Esophagus muscularis mucosa (tissue), 3 donors: ENCODE measurements at regions not wholly inside any gene's neighbourhood (a gene's known extent, or its start where the extent isn't known, plus 50 kb on each side); places are given as distances from the start of the nearest gene placed in this dataset.

Experiments
- CTCF ChIP-seq, 3 experiments: fragments of 200-600 bp in 2 of 3; fragments of 450-650 bp in 1 of 3; sonication (generic) in 2 of 3; IDR thresholded peaks; one replicate each; pipeline ENCODE4 v1.5.1; 2017 to 2019; ENCODE audit warnings: antibody characterized with exemption in 3 of 3, mild to moderate bottlenecking in 2 of 3, moderate library complexity in 1 of 3
- POLR2AphosphoS5 ChIP-seq, 2 donors: sonication (generic); formaldehyde crosslinking; IDR thresholded peaks; one replicate each; pipeline ENCODE4 v1.6.1; 2017; ENCODE audit warnings: antibody characterized with exemption in 2 of 2

- TF ChIP-seq CTCF (IDR thresholded peaks at IDR 0.05) (no peak), POLR2AphosphoS5 (IDR thresholded peaks at IDR 0.05) (no peak)
Observed at GRCh38 chr12:19867151-19867550, 427.9 kb downstream of the AEBP2 start.
